Adrenal gland (tissue), 5 donors: ENCODE measurements at regions not wholly inside any gene's neighbourhood (a gene's known extent, or its start where the extent isn't known, plus 50 kb on each side); places are given as distances from the start of the nearest gene placed in this dataset.
"Not testable (repeated sequence)": the region's sequence is repeated elsewhere in the genome, so short reads cannot be mapped to it uniquely, and the experiment has no call there.

Experiments
- POLR2A ChIP-seq, 2 donors: fragments of 450-650 bp; IDR thresholded peaks; one replicate each; pipeline ENCODE4 v1.6.1; 2017; ENCODE audit warnings: antibody characterized with exemption in 2 of 2, mild to moderate bottlenecking in 2 of 2, moderate library complexity in 1 of 2
- TF ChIP-seq, protein P1 (sequence below), 6 experiments: fragments of 450-650 bp in 4 of 6; fragments of 200-600 bp in 2 of 6; sonication (generic) in 1 of 6; IDR thresholded peaks; 1 replicate in 5 of 6; 2 replicates in 1 of 6; pipeline versions ENCODE4 v1.5.1 to v1.8.0; 2016 to 2021; ENCODE audit warnings: antibody characterized with exemption in 6 of 6, mild to moderate bottlenecking in 2 of 6, moderate library complexity in 1 of 6
- donor health status: DM: no; HTN: no; CAD: no.

DNA sequence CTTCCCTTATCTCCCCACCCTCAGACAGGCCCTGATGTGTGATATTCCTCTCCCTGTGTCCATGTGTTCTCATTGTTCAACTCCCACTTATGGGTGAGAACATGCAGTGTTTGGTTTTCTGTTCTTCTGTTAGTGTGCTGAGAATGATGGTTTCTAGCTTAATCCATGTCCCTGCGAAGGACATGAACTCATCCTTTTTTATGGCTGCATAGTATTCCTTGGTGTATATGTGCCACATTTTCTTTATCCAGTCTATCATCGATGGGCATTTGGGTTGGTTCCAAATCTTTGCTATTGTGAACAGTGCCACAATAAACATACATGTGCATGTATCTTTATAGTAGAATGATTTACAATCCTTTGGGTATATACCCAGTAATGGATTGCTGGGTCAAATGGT lies 207.6 kb downstream of the RASSF9 start:
- TF ChIP-seq, protein P1, sequence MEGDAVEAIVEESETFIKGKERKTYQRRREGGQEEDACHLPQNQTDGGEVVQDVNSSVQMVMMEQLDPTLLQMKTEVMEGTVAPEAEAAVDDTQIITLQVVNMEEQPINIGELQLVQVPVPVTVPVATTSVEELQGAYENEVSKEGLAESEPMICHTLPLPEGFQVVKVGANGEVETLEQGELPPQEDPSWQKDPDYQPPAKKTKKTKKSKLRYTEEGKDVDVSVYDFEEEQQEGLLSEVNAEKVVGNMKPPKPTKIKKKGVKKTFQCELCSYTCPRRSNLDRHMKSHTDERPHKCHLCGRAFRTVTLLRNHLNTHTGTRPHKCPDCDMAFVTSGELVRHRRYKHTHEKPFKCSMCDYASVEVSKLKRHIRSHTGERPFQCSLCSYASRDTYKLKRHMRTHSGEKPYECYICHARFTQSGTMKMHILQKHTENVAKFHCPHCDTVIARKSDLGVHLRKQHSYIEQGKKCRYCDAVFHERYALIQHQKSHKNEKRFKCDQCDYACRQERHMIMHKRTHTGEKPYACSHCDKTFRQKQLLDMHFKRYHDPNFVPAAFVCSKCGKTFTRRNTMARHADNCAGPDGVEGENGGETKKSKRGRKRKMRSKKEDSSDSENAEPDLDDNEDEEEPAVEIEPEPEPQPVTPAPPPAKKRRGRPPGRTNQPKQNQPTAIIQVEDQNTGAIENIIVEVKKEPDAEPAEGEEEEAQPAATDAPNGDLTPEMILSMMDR (IDR thresholded peaks at IDR 0.05), result not testable (repeated sequence)
- not testable (repeated sequence) for TF ChIP-seq POLR2A (IDR thresholded peaks at IDR 0.05)
